Keratinocyte (primary cell): ENCODE measurements at regions not wholly inside any gene's neighbourhood (a gene's known extent, or its start where the extent isn't known, plus 50 kb on each side); places are given as distances from the start of the nearest gene placed in this dataset.

Source experiments
- DNase-seq: peaks from one replicate; pipeline ENCODE4 v3.0.0-alpha.2; 2011; ENCODE audit warnings: low read depth, missing footprints, low spot score
- FAIRE-seq: peaks from 2 replicates; lab custom pipeline; 2011; peaks lifted over from hg19 to GRCh38; lab: Jason Lieb, UNC
- H2AFZ ChIP-seq: 2 replicates; pipeline ENCODE4 v1.6.0; 2012; ENCODE audit warnings: low read length, control low read depth, inconsistent platforms; ENCODE audit not compliant: control insufficient read depth
- H3K27ac ChIP-seq: 2 replicates; pipeline ENCODE4 v1.5.1; 2011; ENCODE audit warnings: low read length; ENCODE audit not compliant: control insufficient read depth, insufficient read depth
- H3K27me3 ChIP-seq: 3 replicates; pipeline ENCODE4 v1.6.0; 2011; ENCODE audit warnings: low read length; ENCODE audit not compliant: control insufficient read depth, insufficient read depth; ENCODE audit errors: extremely low read depth
- H3K36me3 ChIP-seq, 2 experiments: 2 replicates in 1 of 2; 3 replicates in 1 of 2; pipeline ENCODE4 v1.5.1; 2011; ENCODE audit warnings: low read length in 2 of 2, mild to moderate bottlenecking in 1 of 2; ENCODE audit not compliant: control insufficient read depth in 2 of 2, insufficient read depth in 2 of 2; ENCODE audit errors: extremely low read depth in 1 of 2
- H3K4me1 ChIP-seq: 3 replicates; pipeline ENCODE4 v1.5.1; 2011; ENCODE audit warnings: low read length; ENCODE audit not compliant: control insufficient read depth, insufficient read depth; ENCODE audit errors: extremely low read depth
- H3K4me2 ChIP-seq: 3 replicates; pipeline ENCODE4 v1.6.0; 2011; ENCODE audit warnings: low read depth, low read length; ENCODE audit not compliant: control insufficient read depth, insufficient read depth; ENCODE audit errors: extremely low read depth
- H3K4me3 ChIP-seq, 3 experiments: fragments of 200-600 bp in 1 of 3; sonication (generic) in 1 of 3; 2 replicates in 2 of 3; 3 replicates in 1 of 3; pipeline ENCODE4 v1.5.1; 2011 to 2016; ENCODE audit warnings: low read length in 3 of 3, mild to moderate bottlenecking in 3 of 3, control low read depth in 2 of 3, inconsistent platforms in 1 of 3, low read depth in 1 of 3, mixed read lengths in 1 of 3, mixed run types in 1 of 3, moderate library complexity in 1 of 3; ENCODE audit not compliant: control insufficient read depth in 2 of 3, insufficient read depth in 2 of 3; ENCODE audit errors: extremely low read depth in 1 of 3
- H3K79me2 ChIP-seq: 2 replicates; pipeline ENCODE4 v1.6.0; 2012; ENCODE audit warnings: low read length; ENCODE audit not compliant: control insufficient read depth, insufficient read depth
- H3K9ac ChIP-seq: 3 replicates; pipeline ENCODE4 v1.6.0; 2011; ENCODE audit warnings: low read length; ENCODE audit not compliant: control insufficient read depth, insufficient read depth; ENCODE audit errors: extremely low read depth
- H3K9me1 ChIP-seq: 3 replicates; pipeline ENCODE4 v1.6.0; 2011; ENCODE audit warnings: low read length; ENCODE audit not compliant: control insufficient read depth, insufficient read depth; ENCODE audit errors: extremely low read depth
- H3K9me3 ChIP-seq: 2 replicates; pipeline ENCODE4 v1.5.1; 2012; ENCODE audit warnings: low read depth, low read length; ENCODE audit not compliant: control insufficient read depth
- H4K20me1 ChIP-seq: 3 replicates; pipeline ENCODE4 v1.6.0; 2011; ENCODE audit warnings: low read length; ENCODE audit not compliant: control insufficient read depth, insufficient read depth; ENCODE audit errors: extremely low read depth
- EZH2 ChIP-seq: IDR thresholded peaks from one replicate; pipeline ENCODE4 v1.6.1; 2012; ENCODE audit warnings: inconsistent platforms, mild to moderate bottlenecking, low read length, moderate library complexity
- dilution Hi-C: fragments of 300-500 bp; cut with MboI; formaldehyde crosslinking; loops from one replicate; pipeline ENCODE4 v1.7.0; 2020; ENCODE audit warnings: low sequenced_read_pairs; ENCODE audit not compliant: extremely low pct_ligation_motif_present
- TF ChIP-seq, protein P1 (sequence below), 3 experiments: IDR thresholded peaks in 1 of 3; conservative IDR thresholded peaks in 1 of 3; optimal IDR thresholded peaks in 1 of 3; 2 replicates in 2 of 3; 3 replicates in 1 of 3; pipeline versions ENCODE3 to v1.5.1; 2011; ENCODE audit warnings: low read length in 3 of 3, mild to moderate bottlenecking in 3 of 3, moderate library complexity in 2 of 3, control low read depth in 1 of 3, inconsistent platforms in 1 of 3; ENCODE audit not compliant: insufficient read depth in 2 of 3; ENCODE audit errors: extremely low read depth in 1 of 3

DNA sequence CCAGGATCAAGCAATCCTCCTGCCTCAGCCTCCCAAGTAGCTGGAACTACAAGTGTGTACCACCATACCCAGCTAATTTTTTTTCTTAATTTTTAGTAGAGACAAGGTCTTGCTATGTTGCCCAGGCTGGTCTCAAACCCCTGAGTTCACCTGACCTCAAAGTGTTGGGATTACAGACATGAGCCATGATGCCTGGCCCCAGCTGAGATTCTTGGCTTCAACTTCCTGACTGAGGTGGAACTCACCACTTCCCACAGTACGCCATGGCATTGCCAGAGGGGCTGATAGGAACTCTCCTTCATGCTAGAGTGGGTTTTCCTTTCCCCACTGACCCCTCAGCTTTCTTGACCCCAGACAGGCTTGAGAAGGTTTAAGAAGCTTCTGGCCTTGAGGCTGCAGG is 251.0 kb upstream of the CSF3R start:
- Histone ChIP-seq H3K4me2 (no peak overlapping the region), H3K27me3 (peaks cover 7% of the 10 kb centered on the region), H3K4me1 (no peaks in the 10 kb centered on the region), H3K4me3 (no peak overlapping the region), H3K9me1 (no peaks in the 10 kb centered on the region), H3K36me3 (no peaks in the 10 kb centered on the region), H3K79me2 (no peaks in the 10 kb centered on the region), H2AFZ (no peak overlapping the region), H3K9me3 (no peaks in the 10 kb centered on the region), H3K9ac (no peak overlapping the region), H3K27ac (no peak overlapping the region), H4K20me1 (no peaks in the 10 kb centered on the region)
- no peak for FAIRE-seq
- TF ChIP-seq, protein P1, sequence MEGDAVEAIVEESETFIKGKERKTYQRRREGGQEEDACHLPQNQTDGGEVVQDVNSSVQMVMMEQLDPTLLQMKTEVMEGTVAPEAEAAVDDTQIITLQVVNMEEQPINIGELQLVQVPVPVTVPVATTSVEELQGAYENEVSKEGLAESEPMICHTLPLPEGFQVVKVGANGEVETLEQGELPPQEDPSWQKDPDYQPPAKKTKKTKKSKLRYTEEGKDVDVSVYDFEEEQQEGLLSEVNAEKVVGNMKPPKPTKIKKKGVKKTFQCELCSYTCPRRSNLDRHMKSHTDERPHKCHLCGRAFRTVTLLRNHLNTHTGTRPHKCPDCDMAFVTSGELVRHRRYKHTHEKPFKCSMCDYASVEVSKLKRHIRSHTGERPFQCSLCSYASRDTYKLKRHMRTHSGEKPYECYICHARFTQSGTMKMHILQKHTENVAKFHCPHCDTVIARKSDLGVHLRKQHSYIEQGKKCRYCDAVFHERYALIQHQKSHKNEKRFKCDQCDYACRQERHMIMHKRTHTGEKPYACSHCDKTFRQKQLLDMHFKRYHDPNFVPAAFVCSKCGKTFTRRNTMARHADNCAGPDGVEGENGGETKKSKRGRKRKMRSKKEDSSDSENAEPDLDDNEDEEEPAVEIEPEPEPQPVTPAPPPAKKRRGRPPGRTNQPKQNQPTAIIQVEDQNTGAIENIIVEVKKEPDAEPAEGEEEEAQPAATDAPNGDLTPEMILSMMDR (optimal IDR thresholded peaks at IDR 0.05 in 1 of 3, IDR thresholded peaks at IDR 0.05 in 1 of 3, conservative IDR thresholded peaks at IDR 0.05 in 1 of 3; ENCODE audit: extremely low read depth in 1 of 3, insufficient read depth in 2 of 3, low read length in 3 of 3) = no peak
- no peak for TF ChIP-seq EZH2
- dilution Hi-C loops = no loop called here
- no peak for DNase-seq

DNA sequence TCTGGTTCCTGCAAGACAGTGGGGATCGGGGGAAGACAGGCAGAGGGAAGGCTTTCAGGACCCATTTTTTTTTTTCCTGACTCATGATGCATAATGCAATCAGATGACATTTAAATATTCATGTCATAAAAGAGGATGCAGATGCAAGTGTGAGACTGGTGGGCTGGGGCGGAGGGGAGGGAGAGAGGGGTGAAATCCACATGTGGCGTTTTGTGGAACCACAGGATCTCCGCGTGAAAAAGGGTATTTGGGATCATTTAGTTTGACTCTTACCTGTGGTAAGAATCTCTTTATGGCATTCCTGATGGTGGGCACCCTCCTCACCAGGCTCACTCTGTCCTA is 249.3 kb upstream of the CSF3R start:
- no peak for FAIRE-seq
- TF ChIP-seq, protein P1 (optimal IDR thresholded peaks at IDR 0.05 in 1 of 3, IDR thresholded peaks at IDR 0.05 in 1 of 3, conservative IDR thresholded peaks at IDR 0.05 in 1 of 3; ENCODE audit: extremely low read depth in 1 of 3, insufficient read depth in 2 of 3, low read length in 3 of 3) = no peak
- TF ChIP-seq EZH2 = no peak

More for the DNA sequence above, 249.3 kb upstream of the CSF3R start:
- dilution Hi-C loops = no loop called here
- H3K9me1 ChIP-seq = no peaks in the 10 kb centered on the region
- H3K4me1 ChIP-seq = no peaks in the 10 kb centered on the region
- no peak overlapping the region for H3K27ac ChIP-seq
- H3K79me2 ChIP-seq = no peaks in the 10 kb centered on the region
- no peak overlapping the region for H3K4me3 ChIP-seq
- DNase-seq = no peak
- peaks cover 7% of the 10 kb centered on the region for H3K27me3 ChIP-seq
- no peaks in the 10 kb centered on the region for H4K20me1 ChIP-seq
- no peak overlapping the region for H3K4me2 ChIP-seq
- no peaks in the 10 kb centered on the region for H3K9me3 ChIP-seq
- H3K9ac ChIP-seq = no peak overlapping the region
- no peaks in the 10 kb centered on the region for H3K36me3 ChIP-seq
- no peak overlapping the region for H2AFZ ChIP-seq
